Tibial artery (tissue), 4 donors: ENCODE measurements at regions not wholly inside any gene's neighbourhood (a gene's known extent, or its start where the extent isn't known, plus 50 kb on each side); places are given as distances from the start of the nearest gene placed in this dataset.

ENCODE experiments used
- DNase-seq, 2 donors: peaks; one replicate each; pipeline ENCODE4 v3.0.0-alpha.2; 2019
- H3K27ac ChIP-seq, 2 donors: fragments of 200-600 bp; sonication (generic) in 1 of 2; 1 replicate in 1 of 2; 2 replicates in 1 of 2; pipeline ENCODE4 v1.5.1; 2018 to 2019; ENCODE audit warnings: mild to moderate bottlenecking in 1 of 2
- H3K27me3 ChIP-seq, 2 donors: fragments of 200-600 bp; sonication (generic) in 1 of 2; one replicate each; pipeline versions ENCODE4 v1.5.1 to v1.6.0; 2016 to 2019
- H3K36me3 ChIP-seq, 3 donors: fragments of 200-600 bp; sonication (generic) in 2 of 3; one replicate each; pipeline ENCODE4 v1.5.1; 2016 to 2019; ENCODE audit warnings: mild to moderate bottlenecking in 2 of 3
- H3K4me1 ChIP-seq, 4 donors: fragments of 200-600 bp; sonication (generic) in 2 of 4; 1 replicate in 3 of 4; 2 replicates in 1 of 4; pipeline ENCODE4 v1.5.1; 2016 to 2019
- H3K4me3 ChIP-seq, 2 donors: fragments of 200-600 bp; sonication (generic) in 1 of 2; 1 replicate in 1 of 2; 2 replicates in 1 of 2; pipeline ENCODE4 v1.5.1; 2018 to 2019; ENCODE audit warnings: mild to moderate bottlenecking in 2 of 2
- H3K9me3 ChIP-seq, 3 donors: fragments of 200-600 bp; sonication (generic) in 1 of 3; one replicate each; pipeline ENCODE4 v1.5.1; 2016 to 2019
- intact Hi-C: fragments of 100-400 bp; cut with DNase I; formaldehyde crosslinking; loops from one replicate; pipeline ENCODE4 v1.15.0; 2023; ENCODE audit warnings: low total_unique reads
- TF ChIP-seq, protein P1 (sequence below), 2 experiments: fragments of 200-600 bp in 1 of 2; fragments of 450-650 bp in 1 of 2; IDR thresholded peaks; one replicate each; pipeline ENCODE4 v1.5.1; 2017 to 2019; ENCODE audit warnings: antibody characterized with exemption in 2 of 2, mild to moderate bottlenecking in 1 of 2, moderate library complexity in 1 of 2

DNA sequence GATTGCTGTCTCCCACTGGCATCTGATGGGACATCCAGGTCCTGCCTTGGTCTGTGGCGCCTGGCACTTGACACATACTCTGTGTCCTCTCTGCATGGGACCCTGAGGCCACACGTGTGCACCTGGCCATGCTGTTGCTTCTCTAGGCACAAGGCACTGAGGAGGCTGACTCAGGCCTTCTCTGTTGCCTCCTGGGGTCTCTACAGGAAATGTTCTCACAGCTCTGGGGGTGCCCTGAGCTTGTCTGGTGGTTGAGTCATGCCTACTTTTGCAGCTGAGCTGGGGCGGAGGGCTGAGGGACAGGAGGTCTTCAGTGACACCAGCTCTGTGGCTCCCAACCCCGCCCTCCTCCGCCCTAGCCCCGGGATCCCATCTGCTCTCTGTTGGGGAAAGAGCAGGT, 207.0 kb upstream of the HS6ST1 start:
- Histone ChIP-seq H3K27ac (no peak overlapping the region), H3K27me3 (no peaks in the 10 kb centered on the region), H3K36me3 (no peaks in the 10 kb centered on the region), H3K4me3 (no peak overlapping the region), H3K9me3 (no peaks in the 10 kb centered on the region), H3K4me1 (no peaks in the 10 kb centered on the region)
- TF ChIP-seq, protein P1, sequence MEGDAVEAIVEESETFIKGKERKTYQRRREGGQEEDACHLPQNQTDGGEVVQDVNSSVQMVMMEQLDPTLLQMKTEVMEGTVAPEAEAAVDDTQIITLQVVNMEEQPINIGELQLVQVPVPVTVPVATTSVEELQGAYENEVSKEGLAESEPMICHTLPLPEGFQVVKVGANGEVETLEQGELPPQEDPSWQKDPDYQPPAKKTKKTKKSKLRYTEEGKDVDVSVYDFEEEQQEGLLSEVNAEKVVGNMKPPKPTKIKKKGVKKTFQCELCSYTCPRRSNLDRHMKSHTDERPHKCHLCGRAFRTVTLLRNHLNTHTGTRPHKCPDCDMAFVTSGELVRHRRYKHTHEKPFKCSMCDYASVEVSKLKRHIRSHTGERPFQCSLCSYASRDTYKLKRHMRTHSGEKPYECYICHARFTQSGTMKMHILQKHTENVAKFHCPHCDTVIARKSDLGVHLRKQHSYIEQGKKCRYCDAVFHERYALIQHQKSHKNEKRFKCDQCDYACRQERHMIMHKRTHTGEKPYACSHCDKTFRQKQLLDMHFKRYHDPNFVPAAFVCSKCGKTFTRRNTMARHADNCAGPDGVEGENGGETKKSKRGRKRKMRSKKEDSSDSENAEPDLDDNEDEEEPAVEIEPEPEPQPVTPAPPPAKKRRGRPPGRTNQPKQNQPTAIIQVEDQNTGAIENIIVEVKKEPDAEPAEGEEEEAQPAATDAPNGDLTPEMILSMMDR (IDR thresholded peaks at IDR 0.05): no peak
- intact Hi-C loops: no loop called here
- no peak for DNase-seq

- DNase-seq: no peak
- Histone ChIP-seq H3K9me3 (no peaks in the 10 kb centered on the region), H3K4me3 (no peak overlapping the region), H3K36me3 (no peaks in the 10 kb centered on the region), H3K4me1 (no peaks in the 10 kb centered on the region), H3K27ac (no peak overlapping the region), H3K27me3 (no peaks in the 10 kb centered on the region)
- intact Hi-C loops: no loop called here
- TF ChIP-seq, protein P1 (IDR thresholded peaks at IDR 0.05): no peak
Measured at GRCh38 chr2:128526455-128526976, 207.8 kb upstream of the HS6ST1 start.

DNA sequence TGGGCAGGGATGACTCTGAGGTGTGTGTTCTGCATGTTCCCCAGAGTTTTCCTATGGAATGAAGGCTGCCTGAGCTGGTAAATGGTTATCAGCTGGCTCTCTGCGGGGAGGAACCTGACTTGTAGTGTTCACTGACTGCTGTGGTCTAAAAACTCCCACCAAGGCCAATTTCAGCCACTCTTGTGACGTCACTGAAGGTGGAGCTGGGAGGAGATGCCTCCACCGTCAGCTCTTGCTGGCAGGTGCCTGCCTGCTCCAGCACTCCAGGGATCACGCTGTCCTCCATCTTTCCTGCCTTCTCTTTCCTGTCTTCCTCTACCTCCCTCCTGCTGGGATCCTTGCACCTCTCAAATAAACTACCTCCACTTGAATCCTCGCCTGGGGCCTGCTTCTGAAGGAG, 209.5 kb upstream of the HS6ST1 start:
- no peaks in the 10 kb centered on the region for H3K27me3 ChIP-seq
- H3K4me3 ChIP-seq: no peak overlapping the region
- H3K36me3 ChIP-seq: no peaks in the 10 kb centered on the region
- TF ChIP-seq, protein P1 (IDR thresholded peaks at IDR 0.05): no peak
- DNase-seq: no peak
- intact Hi-C loops: no loop called here
- no peaks in the 10 kb centered on the region for H3K4me1 ChIP-seq
- no peaks in the 10 kb centered on the region for H3K9me3 ChIP-seq
- no peak overlapping the region for H3K27ac ChIP-seq

DNA sequence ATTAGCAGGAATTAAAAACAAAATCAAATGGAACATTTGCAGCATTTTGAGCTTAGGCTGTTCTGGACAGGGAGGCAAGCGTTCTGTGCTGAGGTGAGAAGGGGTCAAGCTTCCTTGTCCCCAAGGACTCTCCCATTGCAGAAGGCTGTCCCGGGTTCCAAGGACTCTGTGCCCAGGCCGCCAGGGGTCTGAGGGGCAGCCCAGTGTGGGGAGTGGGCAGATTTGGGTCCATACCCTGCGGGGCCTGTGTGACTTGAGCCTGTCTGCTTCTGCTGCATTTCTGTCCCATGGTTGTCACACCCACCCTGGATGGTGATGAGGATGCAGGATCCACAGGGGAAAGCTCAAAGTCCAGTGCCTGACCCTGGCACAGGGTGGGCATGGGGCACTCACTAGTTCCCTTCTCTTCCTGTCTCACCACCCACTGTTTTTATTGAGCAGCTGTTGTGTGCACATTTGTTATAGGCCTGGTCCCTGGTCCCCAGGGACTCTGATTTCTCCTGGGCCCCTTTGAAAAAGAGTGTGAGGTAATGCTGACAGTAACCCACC, 211.4 kb upstream of the HS6ST1 start:
- Histone ChIP-seq H3K9me3 (no peaks in the 10 kb centered on the region), H3K27me3 (no peaks in the 10 kb centered on the region), H3K36me3 (no peaks in the 10 kb centered on the region), H3K27ac (no peak overlapping the region), H3K4me1 (no peaks in the 10 kb centered on the region), H3K4me3 (no peak overlapping the region)
- TF ChIP-seq, protein P1 (IDR thresholded peaks at IDR 0.05): no peak
- intact Hi-C loops: loop anchor here (10.0 kb wide), 1 partner anchor 205 kb away; no protein-coding TSS in a partner anchor
- no peak for DNase-seq

DNA sequence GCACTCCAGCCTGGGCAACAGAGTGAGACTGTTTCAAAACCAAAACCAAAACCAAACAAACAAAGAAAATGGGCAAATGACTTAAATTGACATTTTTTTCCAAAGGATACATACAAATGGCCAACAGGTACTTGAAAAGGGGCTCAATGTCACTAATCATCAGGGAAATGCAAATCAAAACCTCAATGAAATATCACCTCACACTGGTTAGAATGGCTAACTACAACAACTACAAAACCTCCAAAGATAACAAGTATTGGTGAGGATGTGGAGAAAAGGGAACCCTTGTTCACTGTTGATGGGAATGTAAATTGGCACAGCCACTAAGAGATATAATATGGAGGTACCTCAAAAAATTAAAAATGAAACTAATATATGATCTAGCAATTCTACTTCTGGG, 213.2 kb upstream of the HS6ST1 start:
- intact Hi-C loops: loop anchor here (10.0 kb wide), 1 partner anchor 207 kb away; no protein-coding TSS in a partner anchor
- TF ChIP-seq, protein P1 (IDR thresholded peaks at IDR 0.05): peak; percentile 22 to 38

More for the DNA sequence above, 213.2 kb upstream of the HS6ST1 start:
- no peaks in the 10 kb centered on the region for H3K9me3 ChIP-seq
- no peaks in the 10 kb centered on the region for H3K4me1 ChIP-seq
- no peak overlapping the region for H3K27ac ChIP-seq
- H3K4me3 ChIP-seq: no peak overlapping the region
- H3K36me3 ChIP-seq: no peaks in the 10 kb centered on the region
- no peak for DNase-seq
- H3K27me3 ChIP-seq: no peaks in the 10 kb centered on the region
